ENCODE measurements at regions not wholly inside any gene's neighbourhood (a gene's known extent, or its start where the extent isn't known, plus 50 kb on each side); places are given as distances from the start of the nearest gene placed in this dataset.
"Not testable (repeated sequence)": the region's sequence is repeated elsewhere in the genome, so short reads cannot be mapped to it uniquely, and the experiment has no call there.

DNA sequence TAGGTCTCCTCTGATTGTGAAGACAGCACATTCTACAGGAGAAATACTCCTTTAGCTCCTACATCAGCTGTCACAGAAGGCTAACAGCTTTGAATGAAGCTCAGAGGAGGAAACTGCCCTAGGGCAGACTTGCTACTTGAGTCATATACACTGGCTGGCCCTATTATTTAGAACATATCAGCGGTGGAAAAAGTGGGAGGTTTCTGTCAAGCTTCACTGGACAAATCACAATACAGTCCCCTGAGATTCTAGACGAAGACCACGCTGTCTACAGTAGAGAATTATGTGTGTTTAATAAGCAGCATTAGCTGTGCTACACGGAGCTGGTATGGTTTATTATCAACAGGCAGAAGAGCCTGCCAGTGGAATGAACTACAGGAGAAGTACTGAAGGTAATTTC lies 230.9 kb upstream of the FSIP2 start:
- Histone ChIP-seq H3K36me3 (ENCODE audit: control insufficient read depth, insufficient read depth, low read length) (no peaks in the 10 kb centered on the region), H3K4me3 (ENCODE audit: low read depth, low read length) (no peak overlapping the region), H3K27me3 (ENCODE audit: control insufficient read depth, insufficient read depth, low read length) (no peaks in the 10 kb centered on the region)
- TF ChIP-seq, protein P1, sequence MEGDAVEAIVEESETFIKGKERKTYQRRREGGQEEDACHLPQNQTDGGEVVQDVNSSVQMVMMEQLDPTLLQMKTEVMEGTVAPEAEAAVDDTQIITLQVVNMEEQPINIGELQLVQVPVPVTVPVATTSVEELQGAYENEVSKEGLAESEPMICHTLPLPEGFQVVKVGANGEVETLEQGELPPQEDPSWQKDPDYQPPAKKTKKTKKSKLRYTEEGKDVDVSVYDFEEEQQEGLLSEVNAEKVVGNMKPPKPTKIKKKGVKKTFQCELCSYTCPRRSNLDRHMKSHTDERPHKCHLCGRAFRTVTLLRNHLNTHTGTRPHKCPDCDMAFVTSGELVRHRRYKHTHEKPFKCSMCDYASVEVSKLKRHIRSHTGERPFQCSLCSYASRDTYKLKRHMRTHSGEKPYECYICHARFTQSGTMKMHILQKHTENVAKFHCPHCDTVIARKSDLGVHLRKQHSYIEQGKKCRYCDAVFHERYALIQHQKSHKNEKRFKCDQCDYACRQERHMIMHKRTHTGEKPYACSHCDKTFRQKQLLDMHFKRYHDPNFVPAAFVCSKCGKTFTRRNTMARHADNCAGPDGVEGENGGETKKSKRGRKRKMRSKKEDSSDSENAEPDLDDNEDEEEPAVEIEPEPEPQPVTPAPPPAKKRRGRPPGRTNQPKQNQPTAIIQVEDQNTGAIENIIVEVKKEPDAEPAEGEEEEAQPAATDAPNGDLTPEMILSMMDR (IDR thresholded peaks at IDR 0.05; ENCODE audit: insufficient read depth, low read length, poor library complexity, severe bottlenecking), result no peak
- no peak for DNase-seq (ENCODE audit: low read depth)

DNA sequence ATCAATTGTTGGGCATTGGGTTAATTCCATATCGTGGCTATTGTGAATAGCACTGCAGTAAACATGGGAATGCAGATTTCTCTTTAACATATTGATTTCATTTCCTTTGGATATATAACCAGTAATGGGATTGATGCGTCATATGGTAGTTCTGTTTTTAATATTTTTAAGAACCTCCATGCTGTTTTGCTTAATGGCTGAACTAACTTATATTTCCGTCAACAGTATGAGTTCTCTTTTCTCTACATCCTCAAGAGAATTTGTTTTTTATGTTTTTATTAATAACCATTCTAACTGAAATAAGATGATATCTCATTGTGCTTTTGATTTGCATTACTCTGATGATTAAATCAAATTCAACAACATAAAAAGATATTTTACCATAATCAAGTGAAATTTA lies 228.5 kb upstream of the FSIP2 start:
- no peaks in the 10 kb centered on the region for H3K36me3 ChIP-seq (ENCODE audit: control insufficient read depth, insufficient read depth, low read length)
- no peaks in the 10 kb centered on the region for H3K27me3 ChIP-seq (ENCODE audit: control insufficient read depth, insufficient read depth, low read length)
- DNase-seq (ENCODE audit: low read depth), result no peak
- H3K4me3 ChIP-seq (ENCODE audit: low read depth, low read length), result no peak overlapping the region
- TF ChIP-seq, protein P1 (IDR thresholded peaks at IDR 0.05; ENCODE audit: insufficient read depth, low read length, poor library complexity, severe bottlenecking), result no peak

DNA sequence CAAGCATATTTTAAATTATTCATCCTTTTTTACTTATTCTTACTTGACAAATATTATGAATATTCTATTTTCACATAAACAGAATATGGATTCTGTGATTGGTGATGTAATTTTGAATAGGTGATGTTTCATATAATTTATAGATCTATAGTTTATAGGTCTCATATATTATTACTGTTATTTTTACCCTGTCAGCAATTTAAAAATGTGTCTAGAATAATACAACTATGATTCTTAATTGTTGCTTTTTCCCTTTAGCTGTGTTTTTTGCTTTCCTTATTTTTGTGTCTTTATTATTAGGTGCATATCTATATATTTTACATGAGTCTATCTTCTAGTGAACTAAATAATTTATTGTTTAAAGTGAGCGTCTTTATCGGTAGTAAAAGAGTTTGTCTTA lies 226.7 kb upstream of the FSIP2 start:
- TF ChIP-seq, protein P1 (IDR thresholded peaks at IDR 0.05; ENCODE audit: insufficient read depth, low read length, poor library complexity, severe bottlenecking), result no peak
- no peaks in the 10 kb centered on the region for H3K27me3 ChIP-seq (ENCODE audit: control insufficient read depth, insufficient read depth, low read length)
- H3K4me3 ChIP-seq (ENCODE audit: low read depth, low read length), result no peak overlapping the region
- DNase-seq (ENCODE audit: low read depth), result no peak
- no peaks in the 10 kb centered on the region for H3K36me3 ChIP-seq (ENCODE audit: control insufficient read depth, insufficient read depth, low read length)

DNA sequence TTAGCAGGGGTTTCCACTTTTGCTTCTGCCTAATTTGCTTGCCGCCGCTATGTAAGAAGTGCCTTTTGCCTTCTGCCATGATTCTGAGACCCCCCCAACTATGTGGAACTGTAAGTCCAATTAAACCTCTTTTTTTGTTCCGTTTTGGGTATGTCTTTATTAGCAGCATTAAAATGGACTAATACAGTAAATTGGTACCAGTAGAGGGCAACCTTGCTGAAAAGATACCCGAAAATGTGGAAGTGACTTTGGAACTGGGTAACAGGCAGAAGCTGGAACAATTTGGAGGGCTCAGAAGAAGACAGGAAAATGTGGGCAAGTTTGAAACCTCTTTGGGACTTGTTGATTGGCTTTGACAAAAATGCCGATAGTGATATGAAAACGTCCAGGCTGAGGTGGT lies 216.1 kb upstream of the FSIP2 start:
- no peak for DNase-seq (ENCODE audit: low read depth)
- TF ChIP-seq, protein P1 (IDR thresholded peaks at IDR 0.05; ENCODE audit: insufficient read depth, low read length, poor library complexity, severe bottlenecking), result peak; percentile 13
- no peaks in the 10 kb centered on the region for H3K36me3 ChIP-seq (ENCODE audit: control insufficient read depth, insufficient read depth, low read length)
- no peak overlapping the region for H3K4me3 ChIP-seq (ENCODE audit: low read depth, low read length)
- no peaks in the 10 kb centered on the region for H3K27me3 ChIP-seq (ENCODE audit: control insufficient read depth, insufficient read depth, low read length)

DNA sequence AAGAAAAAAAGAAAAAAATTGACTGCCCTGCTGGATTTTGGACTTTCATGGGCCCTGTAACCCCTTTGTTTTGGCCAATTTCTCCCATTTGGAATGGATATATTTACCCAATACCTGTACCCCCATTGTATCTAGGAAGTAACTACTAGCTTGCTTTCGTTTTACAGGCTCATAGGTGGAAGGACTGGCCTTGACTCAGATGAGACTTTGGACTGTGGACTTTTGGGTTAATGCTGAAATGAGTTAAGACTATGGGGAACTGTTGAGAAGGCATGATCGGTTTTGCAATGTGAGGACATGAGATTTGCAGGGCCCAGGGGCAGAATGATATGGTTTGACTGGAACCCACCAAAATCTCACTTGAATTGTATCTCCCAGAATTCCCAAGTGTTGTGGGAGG lies 214.4 kb upstream of the FSIP2 start:
- not testable (repeated sequence) for H3K36me3 ChIP-seq (ENCODE audit: control insufficient read depth, insufficient read depth, low read length); DNase-seq (ENCODE audit: low read depth); H3K27me3 ChIP-seq (ENCODE audit: control insufficient read depth, insufficient read depth, low read length); H3K4me3 ChIP-seq (ENCODE audit: low read depth, low read length)

DNA sequence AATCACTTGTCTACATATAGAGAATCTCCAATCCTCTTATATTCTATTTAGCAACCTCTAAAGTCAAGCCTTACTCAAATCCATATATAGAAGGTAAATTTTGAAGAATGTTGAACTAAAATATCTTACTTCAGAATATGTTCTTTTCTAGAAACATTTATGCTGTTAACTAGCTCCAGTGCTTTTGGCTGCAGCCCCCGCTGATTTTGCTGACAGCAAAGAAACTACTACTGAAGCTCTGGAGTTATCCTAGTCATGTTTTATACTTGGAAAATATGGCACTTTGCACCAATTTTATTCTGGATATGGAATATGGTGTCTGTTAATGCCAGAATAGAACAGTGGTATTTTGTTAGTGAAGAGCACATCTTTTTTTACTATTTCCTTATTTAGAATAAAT lies 212.4 kb upstream of the FSIP2 start:
- TF ChIP-seq, protein P1 (IDR thresholded peaks at IDR 0.05; ENCODE audit: insufficient read depth, low read length, poor library complexity, severe bottlenecking), result no peak
- no peaks in the 10 kb centered on the region for H3K27me3 ChIP-seq (ENCODE audit: control insufficient read depth, insufficient read depth, low read length)
- no peak overlapping the region for H3K4me3 ChIP-seq (ENCODE audit: low read depth, low read length)
- DNase-seq (ENCODE audit: low read depth), result no peak
- no peaks in the 10 kb centered on the region for H3K36me3 ChIP-seq (ENCODE audit: control insufficient read depth, insufficient read depth, low read length)

All from kidney epithelial cell (primary cell).